ENCODE measurements at regions not wholly inside any gene's neighbourhood (a gene's known extent, or its start where the extent isn't known, plus 50 kb on each side); places are given as distances from the start of the nearest gene placed in this dataset.

GRCh38 chr21:24276204-24276603 lies 1331.1 kb downstream of the MRPL39 start:
- no peak overlapping the region for H3K4me3 ChIP-seq (ENCODE audit: low read length)
- peaks cover 4% of the 10 kb centered on the region for H3K9me3 ChIP-seq (ENCODE audit: low read length)
- H3K9me2 ChIP-seq (ENCODE audit: insufficient read depth, low read length), result no peaks in the 10 kb centered on the region
- no peaks in the 10 kb centered on the region for H3K79me2 ChIP-seq (replicated peaks; ENCODE audit: insufficient read depth, low read length)
- H3K27ac ChIP-seq (ENCODE audit: low read length), result no peak overlapping the region
- no peak overlapping the region for H2AFZ ChIP-seq (ENCODE audit: low read depth, low read length)
- H4K20me1 ChIP-seq (ENCODE audit: insufficient read depth), result no peaks in the 10 kb centered on the region
- no peak overlapping the region for H3K4me2 ChIP-seq (ENCODE audit: low read length)
- no peaks in the 10 kb centered on the region for H3F3A ChIP-seq (ENCODE audit: insufficient read depth, low read length, poor library complexity, severe bottlenecking)
- H3K27me3 ChIP-seq (ENCODE audit: insufficient read depth, low read depth, low read length), result no peaks in the 10 kb centered on the region
- H3K9ac ChIP-seq (ENCODE audit: low read length), result no peak overlapping the region
- no peaks in the 10 kb centered on the region for H3K36me3 ChIP-seq (ENCODE audit: insufficient read depth, low read length)
- TF ChIP-seq EZH2 (IDR thresholded peaks at IDR 0.05; ENCODE audit: borderline replicate concordance, insufficient read depth, low read length, poor library complexity, severe bottlenecking) (no peak), REST (IDR thresholded peaks at IDR 0.05; ENCODE audit: borderline replicate concordance) (no peak), MXI1 (conservative IDR thresholded peaks at IDR 0.05; ENCODE audit: poor library complexity, severe bottlenecking) (no peak), CTCF (IDR thresholded peaks at IDR 0.05; ENCODE audit: poor library complexity, severe bottlenecking) (no peak), SMC3 (conservative IDR thresholded peaks at IDR 0.05; ENCODE audit: poor library complexity) (no peak), TAF1 (IDR thresholded peaks at IDR 0.05; ENCODE audit: low read depth) (no peak), RAD21 (conservative IDR thresholded peaks at IDR 0.05) (no peak), EP300 (conservative IDR thresholded peaks at IDR 0.05; ENCODE audit: poor library complexity, severe bottlenecking) (no peak), POLR2AphosphoS5 (IDR thresholded peaks at IDR 0.05) (no peak)

- no peak overlapping the region for H3K4me2 ChIP-seq (ENCODE audit: low read length)
- H2AFZ ChIP-seq (ENCODE audit: low read depth, low read length), result no peak overlapping the region
- TF ChIP-seq CTCF (IDR thresholded peaks at IDR 0.05; ENCODE audit: poor library complexity, severe bottlenecking) (no peak), EP300 (conservative IDR thresholded peaks at IDR 0.05; ENCODE audit: poor library complexity, severe bottlenecking) (no peak), REST (IDR thresholded peaks at IDR 0.05; ENCODE audit: borderline replicate concordance) (no peak), MXI1 (conservative IDR thresholded peaks at IDR 0.05; ENCODE audit: poor library complexity, severe bottlenecking) (no peak), EZH2 (IDR thresholded peaks at IDR 0.05; ENCODE audit: borderline replicate concordance, insufficient read depth, low read length, poor library complexity, severe bottlenecking) (no peak), TAF1 (IDR thresholded peaks at IDR 0.05; ENCODE audit: low read depth) (no peak), POLR2AphosphoS5 (IDR thresholded peaks at IDR 0.05) (no peak), SMC3 (conservative IDR thresholded peaks at IDR 0.05; ENCODE audit: poor library complexity) (no peak), RAD21 (conservative IDR thresholded peaks at IDR 0.05) (no peak)
- H3K9ac ChIP-seq (ENCODE audit: low read length), result no peak overlapping the region
- H3K27ac ChIP-seq (ENCODE audit: low read length), result no peak overlapping the region
- no peaks in the 10 kb centered on the region for H3K79me2 ChIP-seq (replicated peaks; ENCODE audit: insufficient read depth, low read length)
- H3K36me3 ChIP-seq (ENCODE audit: insufficient read depth, low read length), result no peaks in the 10 kb centered on the region
- no peaks in the 10 kb centered on the region for H3F3A ChIP-seq (ENCODE audit: insufficient read depth, low read length, poor library complexity, severe bottlenecking)
- peaks cover 4% of the 10 kb centered on the region for H3K9me3 ChIP-seq (ENCODE audit: low read length)
- H3K9me2 ChIP-seq (ENCODE audit: insufficient read depth, low read length), result no peaks in the 10 kb centered on the region
- H4K20me1 ChIP-seq (ENCODE audit: insufficient read depth), result no peaks in the 10 kb centered on the region
- H3K4me3 ChIP-seq (ENCODE audit: low read length), result no peak overlapping the region
- no peaks in the 10 kb centered on the region for H3K27me3 ChIP-seq (ENCODE audit: insufficient read depth, low read depth, low read length)
These were observed 1331.7 kb downstream of the MRPL39 start for GRCh38 chr21:24275616-24276015.

All from neural cell (in vitro differentiated cells).